ENCODE measurements at regions not wholly inside any gene's neighbourhood (a gene's known extent, or its start where the extent isn't known, plus 50 kb on each side); places are given as distances from the start of the nearest gene placed in this dataset.

DNA sequence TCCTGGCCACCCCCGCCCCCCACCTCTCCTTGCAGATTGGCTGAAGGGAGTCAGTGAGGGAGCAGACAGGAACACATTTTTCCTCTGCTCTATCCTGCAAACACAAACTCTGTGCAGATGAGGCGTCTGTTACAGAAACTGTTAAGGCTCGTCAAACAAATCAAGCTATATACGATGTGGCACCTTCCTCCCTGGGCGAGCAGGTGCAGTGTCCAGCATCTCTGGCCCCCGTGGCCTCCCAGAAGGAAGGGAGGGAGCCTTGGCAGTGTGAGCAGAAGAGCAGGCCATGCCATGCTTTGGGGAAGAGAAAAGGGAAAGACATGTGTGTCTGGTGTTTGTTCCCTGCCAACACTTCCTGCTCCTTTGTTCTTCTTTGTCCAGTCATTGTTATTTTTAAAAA, 267.8 kb downstream of the UTP18 start:
- Histone ChIP-seq H3K9me3 (ENCODE audit: control insufficient read depth, low read depth, low read length) (no peaks in the 10 kb centered on the region), H3K27ac (ENCODE audit: control insufficient read depth, insufficient read depth, low read length) (no peak overlapping the region), H3K9ac (ENCODE audit: control insufficient read depth, extremely low read depth, insufficient read depth, low read length) (no peak overlapping the region), H3K4me3 (ENCODE audit: control insufficient read depth in 2 of 3, extremely low read depth in 1 of 3, insufficient read depth in 2 of 3, low read depth in 1 of 3, low read length in 3 of 3) (no peak overlapping the region), H3K9me1 (ENCODE audit: control insufficient read depth, extremely low read depth, insufficient read depth, low read length) (no peaks in the 10 kb centered on the region), H3K4me2 (ENCODE audit: control insufficient read depth, extremely low read depth, insufficient read depth, low read depth, low read length) (no peak overlapping the region), H3K79me2 (ENCODE audit: control insufficient read depth, insufficient read depth, low read length) (no peaks in the 10 kb centered on the region), H4K20me1 (ENCODE audit: control insufficient read depth, extremely low read depth, insufficient read depth, low read length) (no peaks in the 10 kb centered on the region), H3K27me3 (ENCODE audit: control insufficient read depth, extremely low read depth, insufficient read depth, low read length) (no peaks in the 10 kb centered on the region), H3K4me1 (ENCODE audit: control insufficient read depth, extremely low read depth, insufficient read depth, low read length) (no peaks in the 10 kb centered on the region), H2AFZ (ENCODE audit: control insufficient read depth, low read length) (no peak overlapping the region), H3K36me3 (ENCODE audit: control insufficient read depth in 2 of 2, extremely low read depth in 1 of 2, insufficient read depth in 2 of 2, low read length in 2 of 2) (no peaks in the 10 kb centered on the region)
- TF ChIP-seq CTCF (optimal IDR thresholded peaks at IDR 0.05 in 1 of 3, IDR thresholded peaks at IDR 0.05 in 1 of 3, conservative IDR thresholded peaks at IDR 0.05 in 1 of 3; ENCODE audit: extremely low read depth in 1 of 3, insufficient read depth in 2 of 3, low read length in 3 of 3) (no peak), EZH2 (IDR thresholded peaks at IDR 0.05; ENCODE audit: low read length) (no peak)
- no peak for DNase-seq (ENCODE audit: low read depth, low spot score)
- dilution Hi-C loops (cut with MboI; ENCODE audit: extremely low pct_ligation_motif_present, low sequenced_read_pairs): no loop called here
- FAIRE-seq: no peak

DNA sequence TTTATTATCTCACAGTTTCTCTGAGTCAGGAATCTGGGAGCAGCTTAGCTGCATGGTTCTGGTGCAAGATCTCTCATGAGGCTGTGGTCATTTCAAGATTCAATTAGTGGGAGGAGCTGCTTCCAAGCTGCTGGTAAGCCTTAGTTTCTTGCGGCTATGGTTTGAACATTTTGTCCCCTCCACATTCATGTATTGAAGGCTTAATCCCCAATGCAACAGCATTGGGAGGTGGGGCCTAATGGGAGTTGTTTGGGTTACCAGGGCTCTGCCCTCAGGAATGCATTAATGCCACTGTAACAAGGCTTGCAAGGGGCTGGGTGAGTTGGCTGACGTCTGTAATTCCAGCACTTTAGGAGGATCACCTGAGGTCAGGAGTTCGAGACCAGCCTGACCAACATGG, 272.9 kb downstream of the UTP18 start:
- H3K4me2 ChIP-seq (ENCODE audit: control insufficient read depth, extremely low read depth, insufficient read depth, low read depth, low read length): no peak overlapping the region
- FAIRE-seq (no peak), DNase-seq (ENCODE audit: low read depth, low spot score) (no peak)
- no peaks in the 10 kb centered on the region for H4K20me1 ChIP-seq (ENCODE audit: control insufficient read depth, extremely low read depth, insufficient read depth, low read length)
- H3K9me3 ChIP-seq (ENCODE audit: control insufficient read depth, low read depth, low read length): no peaks in the 10 kb centered on the region
- H3K4me3 ChIP-seq (ENCODE audit: control insufficient read depth in 2 of 3, extremely low read depth in 1 of 3, insufficient read depth in 2 of 3, low read depth in 1 of 3, low read length in 3 of 3): no peak overlapping the region
- no peak overlapping the region for H2AFZ ChIP-seq (ENCODE audit: control insufficient read depth, low read length)
- TF ChIP-seq EZH2 (IDR thresholded peaks at IDR 0.05; ENCODE audit: low read length) (no peak), CTCF (optimal IDR thresholded peaks at IDR 0.05 in 1 of 3, IDR thresholded peaks at IDR 0.05 in 1 of 3, conservative IDR thresholded peaks at IDR 0.05 in 1 of 3; ENCODE audit: extremely low read depth in 1 of 3, insufficient read depth in 2 of 3, low read length in 3 of 3) (no peak)
- dilution Hi-C loops (cut with MboI; ENCODE audit: extremely low pct_ligation_motif_present, low sequenced_read_pairs): no loop called here
- no peaks in the 10 kb centered on the region for H3K9me1 ChIP-seq (ENCODE audit: control insufficient read depth, extremely low read depth, insufficient read depth, low read length)
- H3K27me3 ChIP-seq (ENCODE audit: control insufficient read depth, extremely low read depth, insufficient read depth, low read length): no peaks in the 10 kb centered on the region
- H3K4me1 ChIP-seq (ENCODE audit: control insufficient read depth, extremely low read depth, insufficient read depth, low read length): no peaks in the 10 kb centered on the region
- H3K27ac ChIP-seq (ENCODE audit: control insufficient read depth, insufficient read depth, low read length): no peak overlapping the region
- no peaks in the 10 kb centered on the region for H3K36me3 ChIP-seq (ENCODE audit: control insufficient read depth in 2 of 2, extremely low read depth in 1 of 2, insufficient read depth in 2 of 2, low read length in 2 of 2)
- H3K79me2 ChIP-seq (ENCODE audit: control insufficient read depth, insufficient read depth, low read length): no peaks in the 10 kb centered on the region
- no peak overlapping the region for H3K9ac ChIP-seq (ENCODE audit: control insufficient read depth, extremely low read depth, insufficient read depth, low read length)
